NCI-H226 (cell line): ENCODE measurements at regions not wholly inside any gene's neighbourhood (a gene's known extent, or its start where the extent isn't known, plus 50 kb on each side); places are given as distances from the start of the nearest gene placed in this dataset.

Source experiments
- DNase-seq: peaks from one replicate; pipeline ENCODE4 v3.0.0-alpha.2; 2015

GRCh38 chr21:24861471-24861870, 745.8 kb downstream of the MRPL39 start:
- DNase-seq, result peak; percentile 39

GRCh38 chr21:24856326-24856725, 751.0 kb downstream of the MRPL39 start:
- DNase-seq, result no peak

DNA sequence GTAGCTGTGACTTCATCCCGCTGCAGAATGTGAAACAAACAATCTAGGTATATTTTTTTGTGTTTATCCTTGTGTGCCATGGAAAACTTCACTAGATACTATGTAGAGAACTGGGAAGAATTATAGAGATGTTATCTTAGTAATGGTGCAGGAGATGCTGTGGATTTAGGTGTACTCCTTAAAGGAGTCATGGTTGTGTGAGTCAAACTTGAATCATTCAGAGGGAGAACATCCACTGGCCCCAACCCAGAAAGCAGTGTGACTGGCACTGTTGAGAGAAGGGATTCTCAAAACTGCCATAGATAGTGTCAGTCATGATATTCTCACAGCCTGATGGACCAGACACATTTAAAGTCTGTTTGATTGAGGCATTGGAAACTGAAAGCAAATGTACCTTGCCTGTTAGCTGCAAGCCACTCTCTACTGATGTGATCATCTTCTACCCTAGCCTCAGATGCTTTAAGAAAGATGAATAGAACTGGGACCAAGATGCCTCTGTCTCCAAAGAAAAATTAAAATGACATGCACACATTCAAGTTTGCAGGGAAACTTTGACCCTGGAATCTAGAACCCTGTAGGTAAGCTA, 754.6 kb downstream of the MRPL39 start:
- peak; percentile 24 for DNase-seq

GRCh38 chr21:24850121-24850520, 757.2 kb downstream of the MRPL39 start:
- DNase-seq, result no peak

GRCh38 chr21:24844671-24845070, 762.6 kb downstream of the MRPL39 start:
- no peak for DNase-seq

- no peak for DNase-seq
These were observed 767.0 kb downstream of the MRPL39 start for GRCh38 chr21:24840287-24840686.

DNA sequence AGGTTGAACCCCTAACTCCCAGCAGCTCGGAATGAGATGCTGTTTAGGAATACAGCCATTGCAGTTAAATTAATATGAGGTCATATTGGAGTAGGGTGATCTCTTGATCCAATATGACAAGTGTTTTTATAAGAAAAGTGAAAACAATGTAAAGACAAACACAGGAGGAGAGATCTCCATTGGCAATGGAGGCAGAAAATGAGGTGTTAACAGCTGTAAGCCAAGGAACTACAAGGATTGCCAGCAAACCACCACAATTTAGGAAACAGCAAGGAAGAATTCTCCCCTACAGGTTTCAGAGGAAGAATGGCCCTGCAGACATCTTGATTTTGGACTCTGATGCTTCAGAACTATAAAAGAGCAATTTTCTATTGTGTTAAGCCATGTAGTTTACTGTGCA, 774.3 kb downstream of the MRPL39 start:
- no peak for DNase-seq

DNA sequence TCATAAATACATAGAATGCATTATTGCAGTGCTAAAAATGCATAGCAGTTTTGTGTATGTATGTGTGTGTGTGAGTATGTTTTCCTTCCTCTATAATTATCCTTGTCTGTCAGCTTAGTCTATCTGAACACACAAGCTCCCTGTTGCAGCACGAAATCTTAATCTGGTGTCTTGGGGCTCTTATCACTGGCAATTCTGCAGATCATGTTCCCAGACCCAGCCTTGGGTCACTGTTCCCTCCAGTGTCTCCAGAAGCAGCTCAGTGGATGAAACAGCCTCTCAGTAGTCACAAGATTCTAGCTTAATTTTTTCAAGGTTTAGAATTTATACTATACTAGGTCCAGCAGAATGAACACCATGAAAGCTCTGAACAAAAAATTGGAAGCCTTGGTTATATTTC, 777.9 kb downstream of the MRPL39 start:
- DNase-seq, result no peak

DNA sequence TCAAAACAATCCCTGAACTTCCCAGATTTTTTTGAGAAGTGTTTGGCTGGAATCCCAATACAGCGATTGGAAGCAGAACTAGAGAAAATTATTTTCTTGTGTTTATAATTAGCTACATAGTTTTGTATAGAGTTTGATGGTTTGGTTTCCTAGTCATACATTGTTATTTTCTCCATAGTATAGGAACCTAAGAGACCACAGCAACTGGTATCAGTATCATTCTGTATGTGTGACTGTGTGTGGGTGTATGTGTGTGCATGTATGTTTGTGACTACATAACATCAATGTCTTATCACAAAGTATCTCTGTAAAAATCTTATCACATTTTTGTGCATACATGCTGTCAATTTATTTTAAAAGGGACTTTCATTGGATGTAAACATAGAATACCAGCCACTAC, 780.5 kb downstream of the MRPL39 start:
- no peak for DNase-seq

GRCh38 chr21:24825348-24825747, 781.9 kb downstream of the MRPL39 start:
- DNase-seq, result no peak

- no peak for DNase-seq
These were observed 783.1 kb downstream of the MRPL39 start for GRCh38 chr21:24824209-24824608.

- DNase-seq, result no peak
These were observed 784.0 kb downstream of the MRPL39 start for GRCh38 chr21:24823247-24823646.

DNA sequence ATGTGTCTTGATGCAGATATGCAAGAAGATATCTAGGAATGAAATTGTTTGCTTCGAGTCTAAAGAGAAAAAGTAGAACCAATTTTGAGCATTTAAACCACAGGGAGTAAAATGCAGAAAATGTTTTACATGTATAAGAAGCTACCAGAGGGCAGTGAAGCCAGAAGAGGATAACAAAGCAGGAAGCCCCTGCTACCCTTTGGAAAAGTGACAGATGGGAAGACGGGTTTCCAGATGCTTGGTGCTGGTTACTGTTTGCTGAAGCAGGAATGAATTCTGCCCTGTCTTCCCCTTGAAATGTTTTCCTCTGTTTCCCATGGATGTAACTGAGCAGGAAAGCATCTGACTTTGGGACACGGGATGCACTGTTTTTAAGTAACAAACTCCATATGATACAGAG, 822.2 kb downstream of the MRPL39 start:
- no peak for DNase-seq

- no peak for DNase-seq
These were observed 826.1 kb downstream of the MRPL39 start for GRCh38 chr21:24781146-24781545.

- no peak for DNase-seq
These were observed 847.8 kb downstream of the MRPL39 start for GRCh38 chr21:24759348-24760075.

- DNase-seq, result no peak
These were observed 869.2 kb downstream of the MRPL39 start for GRCh38 chr21:24738063-24738462.

DNA sequence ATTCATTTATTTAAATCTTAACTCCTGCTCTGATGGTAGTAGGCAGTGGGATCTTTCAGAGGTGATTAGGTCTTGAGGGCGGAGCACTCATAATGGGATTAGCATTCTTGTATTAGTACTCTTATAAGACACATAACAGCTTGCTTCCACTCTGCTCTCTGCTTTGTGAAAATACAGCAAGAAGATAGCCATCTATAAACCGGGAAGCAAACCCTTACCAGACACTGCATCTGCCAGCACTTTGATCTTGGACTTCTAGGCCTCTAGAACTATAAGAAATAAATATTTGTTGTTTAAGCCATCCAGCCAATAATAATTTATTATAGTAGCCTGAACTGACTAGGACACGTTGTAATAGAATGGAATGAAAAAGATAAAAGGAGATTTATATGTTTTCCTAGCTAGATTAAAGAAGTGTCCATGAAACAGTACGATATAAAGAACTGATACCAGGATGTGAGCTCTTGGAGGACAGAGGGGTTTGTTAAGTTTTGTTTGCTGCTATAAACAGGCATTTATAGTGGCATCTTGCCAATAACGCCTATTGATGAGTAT, 869.9 kb downstream of the MRPL39 start:
- no peak for DNase-seq

GRCh38 chr21:24730661-24731060, 876.6 kb downstream of the MRPL39 start:
- DNase-seq, result no peak

- DNase-seq, result peak; percentile 60
These were observed 877.7 kb downstream of the MRPL39 start for GRCh38 chr21:24729568-24729967.

DNA sequence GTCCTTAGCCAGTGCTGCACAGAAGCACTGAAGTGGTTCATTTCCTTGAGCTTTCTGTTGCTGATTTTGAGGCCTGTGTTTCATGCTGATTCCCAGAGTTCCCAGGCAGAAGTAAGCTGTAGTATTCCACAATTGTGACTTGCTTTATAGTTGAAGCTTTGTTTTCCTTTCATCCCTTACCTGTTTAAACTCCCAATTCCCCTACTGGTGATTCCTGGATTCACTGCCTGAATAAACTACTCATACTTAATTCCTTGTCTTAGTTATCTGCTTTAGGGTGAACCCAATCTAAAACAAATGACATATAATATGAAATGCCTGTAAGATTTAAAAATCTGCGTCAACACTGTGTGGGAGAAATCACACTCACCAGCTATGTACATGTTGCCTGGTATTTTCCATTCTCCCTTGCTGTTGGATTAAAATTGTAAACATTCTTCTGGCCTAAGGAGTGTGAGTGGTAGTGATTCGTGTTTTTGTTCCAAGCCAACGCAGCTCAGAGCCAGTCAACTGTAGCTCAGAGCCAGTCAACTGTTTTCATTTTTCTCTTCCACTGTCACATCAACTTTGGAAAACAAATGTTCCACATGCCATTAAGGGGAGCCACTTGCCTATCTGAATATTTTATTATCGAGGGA, 879.4 kb downstream of the MRPL39 start:
- DNase-seq, result peak; percentile 67

GRCh38 chr21:24716281-24716918, 890.9 kb downstream of the MRPL39 start:
- DNase-seq, result no peak

GRCh38 chr21:24714646-24715200, 892.6 kb downstream of the MRPL39 start:
- no peak for DNase-seq

DNA sequence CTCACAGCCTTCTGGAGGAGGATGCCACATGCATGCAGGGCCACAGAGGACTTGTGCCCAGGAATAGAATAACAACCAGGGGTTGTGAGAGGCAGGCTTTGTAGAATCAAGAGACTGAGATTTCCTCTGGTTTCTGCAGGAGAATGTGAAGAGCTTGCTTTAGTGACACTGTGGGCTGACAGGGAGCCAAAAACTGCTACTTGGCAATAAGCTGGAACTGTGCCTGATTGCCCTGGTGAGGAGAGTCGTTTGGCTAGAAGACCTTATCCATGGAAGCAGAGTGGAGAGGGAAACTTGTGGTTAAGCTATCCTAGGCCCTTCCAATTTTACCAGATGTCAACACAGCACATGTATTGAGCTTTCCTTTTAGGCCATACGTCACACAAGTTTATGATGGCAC, 902.1 kb downstream of the MRPL39 start:
- no peak for DNase-seq
